ENCODE measurements at regions not wholly inside any gene's neighbourhood (a gene's known extent, or its start where the extent isn't known, plus 50 kb on each side); places are given as distances from the start of the nearest gene placed in this dataset.

DNA sequence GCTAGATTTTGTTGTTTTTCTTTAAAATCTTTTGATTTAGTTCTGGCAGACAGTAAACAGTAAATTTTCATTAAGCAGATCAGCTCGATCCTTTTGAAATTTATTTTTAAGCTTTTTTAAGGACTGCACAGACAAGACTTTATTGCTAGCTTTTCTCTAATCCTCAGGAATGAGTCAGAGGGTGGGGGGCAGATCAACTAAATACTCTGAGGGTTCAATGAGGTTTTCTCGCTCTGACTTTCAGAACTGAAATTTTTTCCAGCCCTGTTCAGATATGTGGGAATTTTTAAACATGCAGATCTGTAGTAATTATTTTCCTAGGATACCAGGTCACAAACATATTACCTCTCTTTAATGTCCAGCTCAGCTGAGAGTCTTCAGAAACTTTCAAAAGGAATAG lies 977.2 kb downstream of the CDH11 start:
- DNase-seq (ENCODE audit: extremely low read depth in 1 of 2, low read depth in 1 of 2) = no peak

DNA sequence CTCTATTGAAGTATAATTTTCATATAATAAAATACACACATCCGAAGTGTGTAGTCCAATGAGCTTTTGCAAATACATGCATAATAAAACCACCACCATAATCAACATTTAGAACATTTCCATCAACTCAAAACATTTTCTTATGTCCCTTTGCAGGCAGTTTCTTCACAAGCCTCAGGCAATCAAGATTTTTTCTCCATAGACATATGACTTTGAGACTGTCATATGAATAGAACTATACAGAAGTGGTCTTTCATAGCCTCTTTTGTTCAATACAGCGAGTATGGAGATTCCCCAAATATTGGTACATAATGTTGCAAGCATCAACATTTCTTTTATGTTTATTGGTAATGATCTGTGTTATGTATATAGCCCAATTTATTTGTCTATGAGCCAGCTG lies 983.2 kb downstream of the CDH11 start:
- no peak for DNase-seq (ENCODE audit: extremely low read depth in 1 of 2, low read depth in 1 of 2)

DNA sequence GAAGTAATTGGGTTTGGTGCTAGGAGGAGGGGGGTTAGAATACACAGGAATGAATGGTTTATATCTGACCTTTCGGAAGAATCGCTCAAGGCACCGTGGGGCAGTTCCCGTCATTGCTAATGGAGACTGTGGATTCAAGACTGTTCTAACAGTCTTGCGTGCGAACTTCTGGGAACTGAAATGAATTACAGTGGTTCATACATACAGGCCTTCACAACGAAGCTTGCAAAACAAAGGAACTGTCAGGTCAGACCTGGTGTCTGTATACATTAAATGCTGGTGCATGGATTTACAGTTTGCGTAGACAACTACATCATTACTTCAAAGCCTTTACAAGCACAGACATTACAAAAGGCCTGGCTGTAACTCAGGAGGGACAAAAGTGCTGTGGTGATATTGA lies 983.9 kb downstream of the CDH11 start:
- no peak for DNase-seq (ENCODE audit: extremely low read depth in 1 of 2, low read depth in 1 of 2)

DNA sequence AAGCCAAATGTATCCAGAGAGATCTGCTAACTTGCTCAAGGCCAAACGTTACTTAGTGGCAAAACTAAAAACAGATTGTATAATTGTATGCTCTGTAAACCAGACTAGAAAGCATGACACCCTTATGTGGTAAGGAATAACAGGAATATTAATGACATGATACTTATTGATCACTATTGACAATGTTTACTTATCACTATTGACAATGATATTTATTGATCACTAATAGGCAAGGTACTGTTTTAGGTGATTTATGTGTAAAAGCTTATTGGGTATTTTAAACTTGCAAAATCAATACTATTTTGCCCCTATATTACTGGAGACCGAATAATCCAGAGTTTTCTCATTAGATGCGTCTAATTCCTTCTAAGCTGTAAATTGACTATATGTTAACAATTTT lies 985.1 kb downstream of the CDH11 start:
- no peak for DNase-seq (ENCODE audit: extremely low read depth in 1 of 2, low read depth in 1 of 2)

DNA sequence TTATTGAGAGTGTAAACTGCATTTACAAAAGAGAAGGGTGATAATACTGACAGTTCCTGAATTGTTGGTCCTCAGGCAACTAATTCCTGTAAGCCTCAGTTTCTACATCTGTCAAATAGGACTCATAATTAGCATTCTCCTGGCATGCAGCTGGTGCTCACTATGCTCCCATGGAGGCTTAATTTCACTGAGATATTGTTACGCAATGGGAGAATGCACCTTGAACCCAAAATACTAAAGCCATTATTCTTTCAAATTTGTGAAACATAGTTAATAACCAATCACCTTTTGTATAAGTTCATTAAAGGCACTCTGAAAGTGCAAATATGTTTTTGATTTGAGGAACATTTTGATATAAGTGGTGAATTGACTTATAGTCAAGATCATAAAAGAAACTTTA lies 985.5 kb downstream of the CDH11 start:
- DNase-seq (ENCODE audit: extremely low read depth in 1 of 2, low read depth in 1 of 2) = no peak

DNA sequence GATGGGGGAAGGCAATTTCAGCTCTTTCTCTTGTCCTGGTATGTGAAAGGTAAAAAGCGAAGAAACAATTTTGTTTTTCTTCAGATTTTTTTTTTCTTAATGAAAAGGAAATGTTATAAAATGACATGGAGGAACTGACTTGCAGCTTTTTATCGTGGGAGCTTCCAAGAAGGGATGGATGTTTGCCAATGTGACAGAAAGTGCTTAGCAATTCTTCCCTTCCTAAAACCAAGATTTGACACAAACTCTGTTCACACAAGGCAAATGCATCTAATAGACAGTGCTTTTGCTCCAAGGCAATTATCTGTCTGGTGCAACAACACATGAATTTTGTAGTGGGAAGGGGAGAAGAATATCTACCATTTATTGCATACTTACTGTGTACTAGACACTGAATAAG lies 988.5 kb downstream of the CDH11 start:
- no peak for DNase-seq (ENCODE audit: extremely low read depth in 1 of 2, low read depth in 1 of 2)

DNA sequence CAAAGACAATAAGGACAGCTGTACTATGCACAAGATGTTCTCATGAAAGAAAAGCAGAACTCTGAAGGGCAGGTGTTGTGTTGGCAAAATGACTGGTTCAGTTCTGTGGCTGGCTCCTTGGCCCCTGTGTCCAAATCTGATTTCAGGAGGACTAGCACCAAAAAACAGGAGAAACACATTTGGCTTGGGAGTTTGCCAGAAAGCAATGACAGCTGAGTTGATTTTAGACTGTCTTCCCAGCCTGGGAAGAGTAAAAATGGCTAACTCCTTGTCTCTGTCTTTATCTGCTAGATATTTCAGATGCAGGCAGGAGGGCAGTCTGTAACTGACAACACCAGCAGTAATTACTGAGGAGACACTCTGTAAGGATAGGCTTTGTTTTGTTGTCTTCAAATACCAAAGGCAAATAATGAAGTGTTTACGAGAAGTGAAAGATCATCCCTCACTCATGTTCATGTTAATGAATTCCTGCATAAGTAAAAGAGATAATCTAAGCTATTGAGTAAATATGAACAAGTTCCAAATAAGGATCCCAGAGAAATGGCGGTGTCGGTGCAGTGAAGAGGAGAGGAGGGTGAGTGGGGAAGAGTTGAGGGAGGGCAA lies 989.0 kb downstream of the CDH11 start:
- DNase-seq (ENCODE audit: extremely low read depth in 1 of 2, low read depth in 1 of 2) = no peak

DNA sequence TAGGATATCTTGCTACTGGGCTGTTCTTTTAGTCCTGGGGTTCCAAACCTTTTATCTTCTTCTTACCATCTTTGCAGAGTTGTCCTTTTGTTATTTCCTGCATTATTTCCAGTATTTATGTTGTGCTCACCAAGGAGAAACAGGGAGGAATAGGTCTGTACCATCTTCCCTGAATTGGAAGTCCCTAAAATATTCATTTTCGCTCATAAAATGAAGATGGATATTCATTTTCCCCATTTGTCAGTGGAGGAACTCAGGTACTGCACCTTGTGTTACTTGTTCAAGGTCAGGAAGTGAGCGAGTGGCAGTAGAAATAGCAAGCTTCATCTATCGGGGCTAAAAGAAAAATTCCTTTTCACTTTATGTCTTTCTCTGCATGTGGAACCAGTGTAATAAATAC lies 989.7 kb downstream of the CDH11 start:
- no peak for DNase-seq (ENCODE audit: extremely low read depth in 1 of 2, low read depth in 1 of 2)

DNA sequence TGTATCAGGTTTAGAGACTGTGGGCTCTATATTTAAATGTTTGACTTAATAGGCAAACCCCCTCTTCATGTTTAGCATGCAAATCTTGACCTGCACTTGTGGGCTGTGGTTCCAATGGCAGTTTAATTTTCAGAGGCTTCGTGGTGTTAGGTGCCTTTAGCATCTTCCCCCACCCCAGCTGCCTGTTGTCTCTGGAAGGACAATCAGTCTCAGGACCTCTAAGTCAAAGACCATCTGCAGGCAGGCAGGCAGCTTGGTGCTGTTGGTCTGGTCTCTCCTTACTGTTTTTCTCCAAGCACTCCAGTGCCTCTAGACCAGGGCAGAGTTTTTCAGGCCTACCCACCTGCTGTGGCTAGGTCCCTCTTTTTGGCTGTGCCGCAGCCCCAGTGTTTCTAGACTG lies 990.4 kb downstream of the CDH11 start:
- DNase-seq (ENCODE audit: extremely low read depth in 1 of 2, low read depth in 1 of 2) = no peak

DNA sequence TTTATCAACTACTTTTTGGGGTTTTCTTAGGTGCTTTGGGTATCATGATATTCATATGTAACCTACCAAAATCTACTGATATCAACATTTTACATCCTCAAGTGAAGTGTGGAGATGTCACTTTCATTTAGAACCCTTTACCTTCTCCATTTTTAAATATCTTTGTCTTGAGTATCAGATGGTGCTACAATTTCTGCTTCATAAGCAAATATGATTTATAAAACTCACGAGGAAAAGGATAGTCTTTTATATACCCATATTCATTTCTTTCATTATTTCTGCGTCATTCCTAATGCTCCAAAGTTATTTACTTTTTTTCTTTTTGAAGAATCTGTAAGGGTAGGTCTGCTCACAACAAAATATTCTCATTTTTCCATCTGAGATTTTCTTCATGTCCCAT lies 991.7 kb downstream of the CDH11 start:
- DNase-seq (ENCODE audit: extremely low read depth in 1 of 2, low read depth in 1 of 2) = no peak

DNA sequence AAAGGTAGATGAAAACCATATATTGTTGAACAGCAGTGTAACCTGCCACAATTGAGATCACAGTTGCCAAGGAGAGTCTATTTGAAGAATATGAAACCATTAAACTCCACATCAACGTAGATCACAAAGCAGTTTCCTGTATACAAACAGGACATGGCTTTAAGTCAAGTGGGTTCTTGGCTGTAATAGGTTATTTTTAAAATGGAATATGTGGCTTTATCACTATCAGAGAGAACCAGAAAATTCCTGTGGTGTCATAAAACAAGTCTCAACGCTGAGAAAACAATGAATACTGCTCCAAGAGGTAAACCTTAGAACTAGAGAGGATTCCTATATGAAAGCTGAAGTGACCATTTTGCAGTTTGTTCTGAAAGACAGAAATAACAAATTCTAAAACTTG lies 999.7 kb downstream of the CDH11 start:
- no peak for DNase-seq (ENCODE audit: extremely low read depth in 1 of 2, low read depth in 1 of 2)

DNA sequence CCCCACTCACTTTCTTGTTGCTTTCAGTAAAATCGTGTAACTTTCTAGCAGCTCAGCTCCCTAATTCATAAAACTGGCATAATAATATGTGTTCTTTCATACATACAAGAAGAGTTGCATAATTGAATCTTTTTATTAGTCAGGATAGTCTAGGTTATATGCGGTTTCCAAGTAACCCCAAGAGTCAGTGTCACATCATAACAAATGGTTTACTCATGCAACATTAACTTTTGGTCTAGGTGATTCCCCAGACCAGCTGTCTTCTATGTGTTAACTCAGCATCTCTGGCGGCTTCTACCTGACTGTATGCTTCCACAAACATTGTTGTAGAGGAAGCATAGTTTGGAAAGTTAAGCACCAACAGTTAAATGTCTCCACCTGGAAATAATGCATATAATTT lies 1000.4 kb downstream of the CDH11 start:
- no peak for DNase-seq (ENCODE audit: extremely low read depth in 1 of 2, low read depth in 1 of 2)

DNA sequence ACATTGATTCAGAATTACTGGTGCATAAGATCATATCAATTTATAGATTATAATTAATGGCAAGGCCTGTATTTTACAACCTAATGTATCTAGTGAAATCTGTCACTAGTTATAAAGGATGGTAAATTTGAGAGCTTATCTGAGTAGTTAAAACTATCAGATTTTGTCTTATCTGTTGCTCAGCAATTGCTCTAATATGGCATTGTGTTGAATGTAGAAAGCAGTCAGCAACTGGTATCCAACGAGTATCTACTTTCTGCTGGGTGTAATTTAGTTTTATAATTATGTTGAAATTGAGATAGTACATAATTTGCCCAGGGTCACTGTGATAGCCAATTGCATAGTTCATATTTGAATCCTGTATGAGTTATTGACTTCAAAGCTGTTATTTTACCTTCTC lies 1005.7 kb downstream of the CDH11 start:
- no peak for DNase-seq (ENCODE audit: extremely low read depth in 1 of 2, low read depth in 1 of 2)

DNA sequence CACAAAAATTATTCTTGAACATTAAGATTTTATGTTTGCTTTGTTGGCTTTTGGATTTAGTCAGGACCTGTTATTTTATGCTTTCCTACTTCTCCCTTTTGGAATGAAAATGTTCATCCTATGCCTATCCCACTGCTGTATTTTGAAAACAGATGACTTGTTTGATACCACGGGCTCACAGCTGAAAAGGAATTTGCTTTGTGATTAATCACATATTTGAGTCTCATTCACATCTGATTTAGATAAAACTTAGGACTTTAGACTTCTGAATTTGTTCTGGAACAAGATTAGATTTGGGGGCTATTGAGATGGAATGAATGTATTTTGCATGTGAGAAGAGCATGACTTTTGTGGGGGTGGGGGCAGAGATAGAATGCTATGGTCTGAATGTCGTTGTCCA lies 1012.6 kb downstream of the CDH11 start:
- DNase-seq (ENCODE audit: extremely low read depth in 1 of 2, low read depth in 1 of 2) = no peak

DNA sequence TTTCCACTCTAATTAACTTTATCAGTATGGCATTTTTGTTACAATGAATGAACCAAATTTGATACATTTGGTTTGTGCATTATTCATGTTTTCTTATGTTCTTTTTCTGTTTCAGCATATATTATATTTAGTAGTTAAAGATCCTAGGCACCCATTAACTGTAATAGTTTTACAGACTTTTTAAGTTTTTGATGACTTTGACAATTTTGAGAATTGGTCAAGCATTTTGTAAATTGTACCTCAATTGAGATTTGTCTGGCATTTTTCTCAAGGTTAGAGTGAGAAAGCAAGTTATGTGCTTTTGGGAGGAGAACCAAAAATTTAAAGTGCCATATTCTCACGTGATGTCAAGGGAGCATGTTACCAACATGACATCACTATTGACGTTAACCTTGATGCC lies 1019.2 kb downstream of the CDH11 start:
- DNase-seq (ENCODE audit: extremely low read depth in 1 of 2, low read depth in 1 of 2) = no peak

DNA sequence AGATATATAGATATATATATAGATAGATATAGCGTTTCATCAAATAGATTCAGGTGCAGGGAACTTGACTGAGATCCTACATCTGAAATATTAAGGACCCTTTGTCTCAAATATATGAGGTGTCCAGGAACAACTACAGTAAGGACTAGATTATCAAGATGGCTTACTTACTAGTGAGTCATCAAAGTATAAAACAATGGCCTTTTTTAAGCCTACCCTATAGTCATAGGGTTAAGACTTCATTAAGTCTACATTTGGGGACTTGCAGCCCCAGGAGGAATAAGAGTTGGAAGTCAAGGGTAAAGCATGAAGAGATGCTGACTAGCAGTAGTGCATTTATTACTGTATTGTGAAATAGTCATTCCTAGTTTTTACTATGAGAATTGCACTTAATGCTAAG lies 1023.4 kb downstream of the CDH11 start:
- no peak for DNase-seq (ENCODE audit: extremely low read depth in 1 of 2, low read depth in 1 of 2)

DNA sequence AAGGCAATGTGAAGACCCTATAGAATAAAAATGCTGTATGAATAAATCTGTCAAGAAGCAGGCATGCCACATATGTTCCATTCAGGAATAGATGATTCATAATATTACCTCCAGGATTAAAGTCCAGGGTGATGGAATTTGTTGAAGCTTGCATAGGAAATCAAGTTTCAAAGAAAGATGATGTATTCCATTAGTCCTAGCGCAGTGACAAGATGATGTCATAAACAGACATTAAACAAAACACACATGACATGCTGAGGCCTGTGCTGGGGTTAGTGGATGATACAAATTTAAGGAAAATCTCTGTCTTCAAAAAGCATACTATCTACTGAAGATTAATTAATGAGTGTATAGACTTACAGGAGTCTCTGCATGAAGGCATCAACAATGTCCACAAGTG lies 1025.2 kb downstream of the CDH11 start:
- no peak for DNase-seq (ENCODE audit: extremely low read depth in 1 of 2, low read depth in 1 of 2)

DNA sequence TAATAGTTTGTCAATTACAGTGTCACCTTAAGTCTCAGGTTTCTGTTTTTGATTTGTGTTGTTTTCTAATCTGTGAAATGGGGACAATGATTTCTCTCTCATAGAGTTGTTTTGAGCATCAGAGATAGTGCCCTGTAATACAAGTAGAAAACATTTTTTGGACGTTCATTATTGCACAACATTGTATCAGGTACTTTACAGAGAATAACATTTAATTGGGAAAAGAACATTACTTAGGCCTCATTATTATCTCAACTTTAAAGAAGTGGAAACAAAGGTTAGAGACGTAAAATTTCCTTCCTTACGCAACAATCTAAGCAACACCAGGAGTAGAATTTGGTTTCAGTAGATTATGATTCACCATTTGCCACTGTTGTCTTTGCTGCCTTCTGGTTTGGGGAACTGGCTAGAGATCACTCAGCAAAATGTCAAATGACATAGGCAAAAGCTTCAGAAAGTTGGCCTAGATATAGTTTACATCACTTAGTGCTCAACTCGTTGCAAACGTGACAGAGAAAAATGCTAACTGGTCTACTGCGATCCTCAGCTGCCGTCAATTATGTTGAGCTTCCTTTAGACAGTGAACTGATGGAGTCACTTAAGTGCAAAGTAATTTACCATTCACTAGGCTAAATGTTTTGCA lies 1026.8 kb downstream of the CDH11 start:
- no peak for DNase-seq (ENCODE audit: extremely low read depth in 1 of 2, low read depth in 1 of 2)

DNA sequence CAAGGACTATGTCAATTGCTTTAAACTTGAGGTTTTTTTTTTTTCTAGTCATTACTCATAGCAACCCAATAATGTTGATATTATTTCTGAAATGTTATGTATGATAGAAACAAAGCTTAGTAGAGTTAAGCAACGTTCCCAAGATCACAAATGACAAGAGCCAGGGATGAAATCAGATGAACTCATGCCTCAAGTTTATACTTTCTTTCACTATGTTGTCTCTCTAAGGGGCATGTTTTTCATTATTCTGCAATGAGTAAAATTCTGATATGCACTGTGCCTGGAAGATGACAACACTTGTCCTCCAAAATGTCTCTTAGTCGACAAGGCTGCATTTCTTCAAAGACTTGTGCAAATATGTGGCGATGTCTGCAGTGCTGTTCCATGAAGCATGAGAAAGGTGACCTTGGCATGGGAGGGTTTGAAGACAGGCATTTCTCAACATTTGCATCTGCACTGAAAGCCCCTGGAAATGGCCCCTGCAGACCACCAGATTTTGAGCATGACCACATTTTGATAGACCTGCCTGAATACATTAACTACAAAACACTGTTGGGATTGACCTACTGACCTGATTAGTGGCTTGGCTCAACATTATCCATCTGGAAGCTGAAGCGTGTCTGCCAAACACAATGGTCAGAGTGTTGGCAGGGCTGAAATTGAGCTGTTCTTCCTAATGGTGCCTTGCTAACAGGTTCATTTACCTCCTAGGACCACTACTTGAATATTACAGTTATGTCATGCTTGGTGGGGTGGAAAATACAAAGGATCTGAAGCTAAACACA lies 1027.5 kb downstream of the CDH11 start:
- no peak for DNase-seq (ENCODE audit: extremely low read depth in 1 of 2, low read depth in 1 of 2)

DNA sequence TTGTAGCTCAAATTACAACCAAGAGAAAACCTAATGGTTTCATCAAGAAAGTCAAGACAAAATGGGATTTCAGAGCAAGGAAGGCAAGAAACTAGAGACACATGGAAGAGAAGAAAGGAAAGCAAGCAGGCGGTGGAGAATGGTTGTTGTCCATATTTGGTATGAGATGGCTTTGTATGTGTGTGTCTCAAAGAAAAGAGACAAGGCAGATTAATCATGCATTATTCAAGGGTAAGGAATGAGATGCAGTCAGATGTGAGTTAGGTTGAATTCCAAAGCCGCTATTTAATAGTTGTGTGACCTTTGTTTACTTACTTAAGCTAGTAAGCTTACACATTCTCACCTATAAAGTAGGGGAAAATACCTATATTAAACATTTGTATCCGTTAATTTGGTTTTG lies 1029.6 kb downstream of the CDH11 start:
- DNase-seq (ENCODE audit: extremely low read depth in 1 of 2, low read depth in 1 of 2) = no peak

DNA sequence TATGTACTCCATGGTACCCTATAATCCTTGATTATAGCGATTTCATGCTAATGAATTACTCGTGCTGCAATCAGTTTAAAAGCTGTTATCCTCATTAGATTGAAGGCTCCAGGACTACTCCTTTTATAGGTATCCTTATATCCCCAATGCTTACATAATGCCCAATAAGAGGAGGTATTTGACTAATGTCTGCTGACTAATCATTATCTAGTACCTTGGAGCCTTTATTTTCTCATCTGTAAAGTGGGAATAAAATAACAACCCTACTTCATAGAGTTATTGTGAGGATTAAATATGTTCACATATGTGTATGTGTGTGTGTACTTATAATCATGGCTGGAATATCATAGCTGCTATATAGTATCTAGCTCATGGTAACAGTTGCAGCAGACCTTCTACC lies 1031.5 kb downstream of the CDH11 start:
- DNase-seq (ENCODE audit: extremely low read depth in 1 of 2, low read depth in 1 of 2) = no peak

DNA sequence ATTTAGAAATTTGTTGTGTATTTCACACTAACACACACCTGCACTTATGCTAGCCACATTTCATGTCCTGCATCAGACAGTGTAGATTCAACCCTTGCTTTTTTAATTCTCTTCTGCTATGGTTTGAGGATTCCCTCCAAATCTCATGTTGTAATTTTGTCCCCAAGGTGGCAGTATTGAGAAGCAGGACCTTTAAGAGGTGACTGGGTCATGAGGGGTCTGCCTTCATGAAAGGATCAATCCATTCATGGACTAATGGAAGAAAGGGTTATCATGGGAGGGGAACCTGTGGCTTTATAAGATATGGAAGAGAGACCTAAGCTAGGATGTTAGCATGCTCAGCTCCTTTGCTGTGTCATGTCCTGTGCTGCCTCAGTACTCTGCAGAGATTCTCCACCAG lies 1032.2 kb downstream of the CDH11 start:
- DNase-seq (ENCODE audit: extremely low read depth in 1 of 2, low read depth in 1 of 2) = no peak

All from stimulated activated CD8-positive, alpha-beta memory T cell treated with anti-CD3 and anti-CD28 coated beads, Interleukin-7, amount 100 ng/mL, for 48 hours (primary cell).